ENCODE measurements at regions not wholly inside any gene's neighbourhood (a gene's known extent, or its start where the extent isn't known, plus 50 kb on each side); places are given as distances from the start of the nearest gene placed in this dataset.

GRCh38 chr1:30061292-30062220 lies 661.8 kb downstream of the MATN1 start:
- Histone ChIP-seq H3K36me3 (ENCODE audit: control insufficient read depth, insufficient read depth, low read length) (no peaks in the 10 kb centered on the region), H3K27me3 (replicated peaks; ENCODE audit: control insufficient read depth, insufficient read depth, low read length) (no peaks in the 10 kb centered on the region), H3K4me1 (no peaks in the 10 kb centered on the region), H3K9me3 (no peaks in the 10 kb centered on the region), H3K4me3 (ENCODE audit: low read depth, low read length) (no peak overlapping the region)
- Mint-ChIP-seq H3K36me3 (ENCODE audit: insufficient read depth, unreplicated experiment) (no peaks in the 10 kb centered on the region), H3K4me1 (ENCODE audit: low read depth, unreplicated experiment) (no peaks in the 10 kb centered on the region), H3K9me3 (ENCODE audit: unreplicated experiment) (no peaks in the 10 kb centered on the region), H3K27me3 (ENCODE audit: insufficient read depth, unreplicated experiment) (peaks cover 4% of the 10 kb centered on the region), H3K4me3 (ENCODE audit: unreplicated experiment) (no peak overlapping the region), H3K27ac (ENCODE audit: unreplicated experiment) (no peak overlapping the region)
- no peak for TF ChIP-seq CTCF (IDR thresholded peaks at IDR 0.05; ENCODE audit: insufficient read depth in 1 of 2, low read depth in 1 of 2, low read length in 1 of 2, severe bottlenecking in 1 of 2, unreplicated experiment in 1 of 2)
- intact Hi-C loops (cut with micrococcal nuclease; ENCODE audit: unreplicated experiment) = no loop called here
- CTCF ChIA-PET = no interaction called here
- POLR2A ChIA-PET = no interaction called here
- no TSS peak for BruUV-seq (replicated peaks)
- no peak for DNase-seq

- no TSS peak for BruUV-seq (replicated peaks)
- intact Hi-C loops (cut with micrococcal nuclease; ENCODE audit: unreplicated experiment) = no loop called here
Measured at GRCh38 chr1:30060738-30061137, 662.6 kb downstream of the MATN1 start.

GRCh38 chr1:30058970-30059369 lies 664.4 kb downstream of the MATN1 start:
- no peaks in the 10 kb centered on the region for H3K27me3 ChIP-seq (replicated peaks; ENCODE audit: control insufficient read depth, insufficient read depth, low read length)
- H3K9me3 ChIP-seq = no peaks in the 10 kb centered on the region
- Mint-ChIP-seq H3K27ac (ENCODE audit: unreplicated experiment) (no peak overlapping the region), H3K9me3 (ENCODE audit: unreplicated experiment) (no peaks in the 10 kb centered on the region), H3K4me1 (ENCODE audit: low read depth, unreplicated experiment) (no peaks in the 10 kb centered on the region), H3K4me3 (ENCODE audit: unreplicated experiment) (no peak overlapping the region), H3K36me3 (ENCODE audit: insufficient read depth, unreplicated experiment) (no peaks in the 10 kb centered on the region), H3K27me3 (ENCODE audit: insufficient read depth, unreplicated experiment) (peaks cover 4% of the 10 kb centered on the region)
- CTCF ChIA-PET = no interaction called here
- no TSS peak for BruUV-seq (replicated peaks)
- no peaks in the 10 kb centered on the region for H3K4me1 ChIP-seq
- no peak for TF ChIP-seq CTCF (IDR thresholded peaks at IDR 0.05; ENCODE audit: insufficient read depth in 1 of 2, low read depth in 1 of 2, low read length in 1 of 2, severe bottlenecking in 1 of 2, unreplicated experiment in 1 of 2)
- DNase-seq = no peak
- no peak overlapping the region for H3K4me3 ChIP-seq (ENCODE audit: low read depth, low read length)
- H3K36me3 ChIP-seq (ENCODE audit: control insufficient read depth, insufficient read depth, low read length) = no peaks in the 10 kb centered on the region
- POLR2A ChIA-PET = no interaction called here
- intact Hi-C loops (cut with micrococcal nuclease; ENCODE audit: unreplicated experiment) = no loop called here

More at GRCh38 chr1:30060738-30061137, 662.6 kb downstream of the MATN1 start:
- no peak overlapping the region for H3K4me3 Mint-ChIP-seq (ENCODE audit: unreplicated experiment)
- H3K36me3 ChIP-seq (ENCODE audit: control insufficient read depth, insufficient read depth, low read length) = no peaks in the 10 kb centered on the region
- no peak for TF ChIP-seq CTCF (IDR thresholded peaks at IDR 0.05; ENCODE audit: insufficient read depth in 1 of 2, low read depth in 1 of 2, low read length in 1 of 2, severe bottlenecking in 1 of 2, unreplicated experiment in 1 of 2)
- no peaks in the 10 kb centered on the region for H3K4me1 ChIP-seq
- ChIA-PET POLR2A (no interaction called here), CTCF (no interaction called here)
- no peak overlapping the region for H3K4me3 ChIP-seq (ENCODE audit: low read depth, low read length)
- no peaks in the 10 kb centered on the region for H3K9me3 ChIP-seq
- no peaks in the 10 kb centered on the region for H3K27me3 ChIP-seq (replicated peaks; ENCODE audit: control insufficient read depth, insufficient read depth, low read length)
- H3K27ac Mint-ChIP-seq (ENCODE audit: unreplicated experiment) = no peak overlapping the region
- peaks cover 4% of the 10 kb centered on the region for H3K27me3 Mint-ChIP-seq (ENCODE audit: insufficient read depth, unreplicated experiment)
- H3K9me3 Mint-ChIP-seq (ENCODE audit: unreplicated experiment) = no peaks in the 10 kb centered on the region
- no peaks in the 10 kb centered on the region for H3K4me1 Mint-ChIP-seq (ENCODE audit: low read depth, unreplicated experiment)
- DNase-seq = no peak
- H3K36me3 Mint-ChIP-seq (ENCODE audit: insufficient read depth, unreplicated experiment) = no peaks in the 10 kb centered on the region
